ENCODE measurements at regions not wholly inside any gene's neighbourhood (a gene's known extent, or its start where the extent isn't known, plus 50 kb on each side); places are given as distances from the start of the nearest gene placed in this dataset.

- ChIA-PET POLR2A (no interaction called here), CTCF (no interaction called here)
- TF ChIP-seq, protein P1, sequence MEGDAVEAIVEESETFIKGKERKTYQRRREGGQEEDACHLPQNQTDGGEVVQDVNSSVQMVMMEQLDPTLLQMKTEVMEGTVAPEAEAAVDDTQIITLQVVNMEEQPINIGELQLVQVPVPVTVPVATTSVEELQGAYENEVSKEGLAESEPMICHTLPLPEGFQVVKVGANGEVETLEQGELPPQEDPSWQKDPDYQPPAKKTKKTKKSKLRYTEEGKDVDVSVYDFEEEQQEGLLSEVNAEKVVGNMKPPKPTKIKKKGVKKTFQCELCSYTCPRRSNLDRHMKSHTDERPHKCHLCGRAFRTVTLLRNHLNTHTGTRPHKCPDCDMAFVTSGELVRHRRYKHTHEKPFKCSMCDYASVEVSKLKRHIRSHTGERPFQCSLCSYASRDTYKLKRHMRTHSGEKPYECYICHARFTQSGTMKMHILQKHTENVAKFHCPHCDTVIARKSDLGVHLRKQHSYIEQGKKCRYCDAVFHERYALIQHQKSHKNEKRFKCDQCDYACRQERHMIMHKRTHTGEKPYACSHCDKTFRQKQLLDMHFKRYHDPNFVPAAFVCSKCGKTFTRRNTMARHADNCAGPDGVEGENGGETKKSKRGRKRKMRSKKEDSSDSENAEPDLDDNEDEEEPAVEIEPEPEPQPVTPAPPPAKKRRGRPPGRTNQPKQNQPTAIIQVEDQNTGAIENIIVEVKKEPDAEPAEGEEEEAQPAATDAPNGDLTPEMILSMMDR (IDR thresholded peaks at IDR 0.05; ENCODE audit: control extremely low read depth, extremely low read depth, low read depth, missing control alignments), result no peak
- DNase-seq (ENCODE audit: extremely low spot score), result no peak
These were observed 348.9 kb downstream of the TGFB2 start for GRCh38 chr1:218694085-218694484.

DNA sequence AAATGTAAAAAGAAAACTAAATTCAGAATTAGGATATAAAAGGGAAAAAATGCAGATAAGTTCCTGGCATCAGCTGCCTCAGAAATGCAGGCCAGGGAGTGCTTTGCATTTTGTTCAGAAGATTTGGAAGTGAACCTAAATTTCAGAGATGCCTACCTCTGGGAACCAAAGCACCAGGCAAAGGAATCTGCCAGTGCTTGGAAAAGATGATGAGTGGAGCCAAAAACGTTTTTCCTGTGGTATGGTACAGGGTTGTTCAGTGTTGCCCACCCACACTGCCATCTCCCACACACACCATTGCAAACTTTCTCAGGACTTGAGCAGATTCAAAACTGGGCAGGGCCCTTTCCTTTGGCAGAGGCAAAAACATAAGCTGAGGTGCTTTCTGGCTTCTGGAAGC, 349.5 kb downstream of the TGFB2 start:
- POLR2A ChIA-PET, result no interaction called here
- no peak for DNase-seq (ENCODE audit: extremely low spot score)

GRCh38 chr1:218695525-218695924, 350.4 kb downstream of the TGFB2 start:
- CTCF ChIA-PET, result no interaction called here
- TF ChIP-seq, protein P1 (IDR thresholded peaks at IDR 0.05; ENCODE audit: control extremely low read depth, extremely low read depth, low read depth, missing control alignments), result no peak
- DNase-seq (ENCODE audit: extremely low spot score), result no peak
- POLR2A ChIA-PET, result no interaction called here

More for the DNA sequence above, 349.5 kb downstream of the TGFB2 start:
- CTCF ChIA-PET, result no interaction called here
- TF ChIP-seq, protein P1 (IDR thresholded peaks at IDR 0.05; ENCODE audit: control extremely low read depth, extremely low read depth, low read depth, missing control alignments), result no peak

- DNase-seq (ENCODE audit: extremely low spot score), result no peak
- POLR2A ChIA-PET, result no interaction called here
- TF ChIP-seq, protein P1 (IDR thresholded peaks at IDR 0.05; ENCODE audit: control extremely low read depth, extremely low read depth, low read depth, missing control alignments), result no peak
- CTCF ChIA-PET, result interaction anchor here (1.5 to 1.7 kb wide), 2 partner anchors 15 to 20 kb away, joined by 3 read pairs; no protein-coding TSS in a partner anchor
These were observed 353.0 kb downstream of the TGFB2 start for GRCh38 chr1:218698141-218698540.

DNA sequence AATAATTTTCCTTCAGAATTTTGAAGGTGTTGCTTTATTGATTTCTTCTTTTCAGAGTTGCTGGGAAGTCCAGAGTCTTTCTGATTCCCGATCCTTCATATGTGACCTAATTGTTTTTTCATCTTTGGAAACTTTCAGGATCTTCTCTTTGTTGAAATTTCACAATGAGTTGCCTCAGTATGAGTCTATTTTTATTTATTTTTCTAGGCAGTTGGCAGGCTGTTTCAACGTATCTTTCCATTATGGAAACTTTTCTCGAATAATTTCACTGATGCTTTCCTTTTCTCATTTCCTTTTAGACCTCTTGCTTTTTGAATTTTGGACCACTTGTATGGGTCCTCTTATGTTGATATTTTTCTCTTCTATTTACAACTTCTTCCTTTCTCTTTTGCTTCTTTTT, 354.3 kb downstream of the TGFB2 start:
- no peak for DNase-seq (ENCODE audit: extremely low spot score)
- POLR2A ChIA-PET, result no interaction called here
- TF ChIP-seq, protein P1 (IDR thresholded peaks at IDR 0.05; ENCODE audit: control extremely low read depth, extremely low read depth, low read depth, missing control alignments), result no peak
- CTCF ChIA-PET, result interaction anchor here (1.0 to 1.4 kb wide), 2 partner anchors 15 to 20 kb away, joined by 3 read pairs; no protein-coding TSS in a partner anchor

GRCh38 chr1:218699865-218700264, 354.7 kb downstream of the TGFB2 start:
- ChIA-PET CTCF (interaction anchor here (1.0 to 1.4 kb wide), 2 partner anchors 15 to 20 kb away, joined by 3 read pairs; no protein-coding TSS in a partner anchor), POLR2A (no interaction called here)
- TF ChIP-seq, protein P1 (IDR thresholded peaks at IDR 0.05; ENCODE audit: control extremely low read depth, extremely low read depth, low read depth, missing control alignments), result no peak
- DNase-seq (ENCODE audit: extremely low spot score), result no peak

DNA sequence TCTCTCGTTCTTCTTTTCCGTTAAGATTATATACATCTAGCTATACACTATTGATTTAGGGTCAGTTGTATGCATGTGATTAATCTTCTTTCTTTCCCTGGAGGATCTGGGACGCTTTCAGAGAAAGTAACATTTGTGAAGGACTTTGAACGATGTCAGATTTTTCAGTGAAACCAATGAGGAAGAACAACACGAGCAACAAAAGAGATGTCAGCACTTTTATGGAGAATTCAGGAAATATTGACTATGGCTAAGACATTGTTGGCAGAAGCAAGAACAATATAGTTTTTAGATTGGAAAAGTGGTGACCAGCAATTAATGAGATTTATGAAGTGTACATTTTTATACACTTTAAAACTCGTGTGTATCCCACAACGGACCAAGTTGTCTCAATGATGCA, 355.5 kb downstream of the TGFB2 start:
- CTCF ChIA-PET, result interaction anchor here (1.4 kb wide), 2 partner anchors 10 to 21 kb away, joined by 3 read pairs; no protein-coding TSS in a partner anchor
- POLR2A ChIA-PET, result no interaction called here
- TF ChIP-seq, protein P1 (IDR thresholded peaks at IDR 0.05; ENCODE audit: control extremely low read depth, extremely low read depth, low read depth, missing control alignments), result no peak
- no peak for DNase-seq (ENCODE audit: extremely low spot score)

Measured in GM10248 (cell line).